ENCODE measurements at regions not wholly inside any gene's neighbourhood (a gene's known extent, or its start where the extent isn't known, plus 50 kb on each side); places are given as distances from the start of the nearest gene placed in this dataset.

GRCh38 chr20:56786503-56786902, 157.4 kb downstream of the TFAP2C start:
- no peak overlapping the region for H3K27ac ChIP-seq
- H3K36me3 Mint-ChIP-seq: no peaks in the 10 kb centered on the region
- H3K9ac ChIP-seq: no peak overlapping the region
- no peak overlapping the region for H3K4me3 Mint-ChIP-seq
- TF ChIP-seq, protein P1, sequence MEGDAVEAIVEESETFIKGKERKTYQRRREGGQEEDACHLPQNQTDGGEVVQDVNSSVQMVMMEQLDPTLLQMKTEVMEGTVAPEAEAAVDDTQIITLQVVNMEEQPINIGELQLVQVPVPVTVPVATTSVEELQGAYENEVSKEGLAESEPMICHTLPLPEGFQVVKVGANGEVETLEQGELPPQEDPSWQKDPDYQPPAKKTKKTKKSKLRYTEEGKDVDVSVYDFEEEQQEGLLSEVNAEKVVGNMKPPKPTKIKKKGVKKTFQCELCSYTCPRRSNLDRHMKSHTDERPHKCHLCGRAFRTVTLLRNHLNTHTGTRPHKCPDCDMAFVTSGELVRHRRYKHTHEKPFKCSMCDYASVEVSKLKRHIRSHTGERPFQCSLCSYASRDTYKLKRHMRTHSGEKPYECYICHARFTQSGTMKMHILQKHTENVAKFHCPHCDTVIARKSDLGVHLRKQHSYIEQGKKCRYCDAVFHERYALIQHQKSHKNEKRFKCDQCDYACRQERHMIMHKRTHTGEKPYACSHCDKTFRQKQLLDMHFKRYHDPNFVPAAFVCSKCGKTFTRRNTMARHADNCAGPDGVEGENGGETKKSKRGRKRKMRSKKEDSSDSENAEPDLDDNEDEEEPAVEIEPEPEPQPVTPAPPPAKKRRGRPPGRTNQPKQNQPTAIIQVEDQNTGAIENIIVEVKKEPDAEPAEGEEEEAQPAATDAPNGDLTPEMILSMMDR (IDR thresholded peaks at IDR 0.05): no peak
- TF ChIP-seq EZH2 (IDR thresholded peaks at IDR 0.05) (no peak), EZH2phosphoT487 (IDR thresholded peaks at IDR 0.05) (no peak)
- H3K79me2 ChIP-seq (ENCODE audit: low read depth): no peaks in the 10 kb centered on the region
- no peak overlapping the region for H3K4me3 ChIP-seq
- H3K4me1 ChIP-seq: no peaks in the 10 kb centered on the region
- H3K36me3 ChIP-seq: no peaks in the 10 kb centered on the region
- peaks cover 25% of the 10 kb centered on the region for H3K4me1 Mint-ChIP-seq
- H3K9me3 ChIP-seq (ENCODE audit: low read depth): no peaks in the 10 kb centered on the region
- H3K27me3 Mint-ChIP-seq (ENCODE audit: insufficient read depth, low read depth): peaks cover 4% of the 10 kb centered on the region
- no peak overlapping the region for H3K4me2 ChIP-seq
- DNase-seq (ENCODE audit: low spot score): no peak
- no peaks in the 10 kb centered on the region for H3F3A ChIP-seq (ENCODE audit: low read depth)
- no peaks in the 10 kb centered on the region for H3K9me3 Mint-ChIP-seq
- peak overlapping the region; percentile 4 for H3K27ac Mint-ChIP-seq
- H2AFZ ChIP-seq (replicated peaks): peak overlapping the region; percentile 72
- H3K27me3 ChIP-seq: no peaks in the 10 kb centered on the region
- no peaks in the 10 kb centered on the region for H4K20me1 ChIP-seq (ENCODE audit: low read depth)

GRCh38 chr20:56788041-56788670, 159.1 kb downstream of the TFAP2C start:
- no peak for DNase-seq (ENCODE audit: low spot score)
- Mint-ChIP-seq H3K4me1 (peaks cover 17% of the 10 kb centered on the region), H3K27ac (peak overlapping the region; percentile 70), H3K27me3 (ENCODE audit: insufficient read depth, low read depth) (peaks cover 4% of the 10 kb centered on the region), H3K9me3 (no peaks in the 10 kb centered on the region), H3K4me3 (no peak overlapping the region), H3K36me3 (no peaks in the 10 kb centered on the region)
- no peaks in the 10 kb centered on the region for H3K9me3 ChIP-seq (ENCODE audit: low read depth)
- no peak overlapping the region for H3K4me3 ChIP-seq
- no peaks in the 10 kb centered on the region for H3K4me1 ChIP-seq
- H3K79me2 ChIP-seq (ENCODE audit: low read depth): no peaks in the 10 kb centered on the region
- TF ChIP-seq EZH2phosphoT487 (IDR thresholded peaks at IDR 0.05) (no peak), EZH2 (IDR thresholded peaks at IDR 0.05) (no peak)
- TF ChIP-seq, protein P1 (IDR thresholded peaks at IDR 0.05): no peak
- no peaks in the 10 kb centered on the region for H3K36me3 ChIP-seq
- no peak overlapping the region for H3K27ac ChIP-seq
- H3K9ac ChIP-seq: no peak overlapping the region
- no peak overlapping the region for H2AFZ ChIP-seq (replicated peaks)
- H4K20me1 ChIP-seq (ENCODE audit: low read depth): no peaks in the 10 kb centered on the region
- H3F3A ChIP-seq (ENCODE audit: low read depth): no peaks in the 10 kb centered on the region
- no peaks in the 10 kb centered on the region for H3K27me3 ChIP-seq
- no peak overlapping the region for H3K4me2 ChIP-seq

GRCh38 chr20:56788671-56789610, 159.8 kb downstream of the TFAP2C start:
- Mint-ChIP-seq H3K4me3 (no peak overlapping the region), H3K27ac (no peak overlapping the region), H3K9me3 (no peaks in the 10 kb centered on the region), H3K4me1 (peaks cover 17% of the 10 kb centered on the region), H3K27me3 (ENCODE audit: insufficient read depth, low read depth) (peaks cover 5% of the 10 kb centered on the region), H3K36me3 (no peaks in the 10 kb centered on the region)
- H3K9me3 ChIP-seq (ENCODE audit: low read depth): no peaks in the 10 kb centered on the region
- H3K4me1 ChIP-seq: no peaks in the 10 kb centered on the region
- no peak overlapping the region for H2AFZ ChIP-seq (replicated peaks)
- H3K9ac ChIP-seq: no peak overlapping the region
- no peaks in the 10 kb centered on the region for H3K79me2 ChIP-seq (ENCODE audit: low read depth)
- no peaks in the 10 kb centered on the region for H3K36me3 ChIP-seq
- H3K27me3 ChIP-seq: no peaks in the 10 kb centered on the region
- H3F3A ChIP-seq (ENCODE audit: low read depth): no peaks in the 10 kb centered on the region
- no peak for DNase-seq (ENCODE audit: low spot score)
- peak overlapping the region; percentile 13 for H3K27ac ChIP-seq
- H3K4me3 ChIP-seq: no peak overlapping the region
- H3K4me2 ChIP-seq: no peak overlapping the region
- no peaks in the 10 kb centered on the region for H4K20me1 ChIP-seq (ENCODE audit: low read depth)
- no peak for TF ChIP-seq EZH2 (IDR thresholded peaks at IDR 0.05)
- no peak for TF ChIP-seq EZH2phosphoT487 (IDR thresholded peaks at IDR 0.05)
- TF ChIP-seq, protein P1 (IDR thresholded peaks at IDR 0.05): no peak
